ENCODE measurements at regions not wholly inside any gene's neighbourhood (a gene's known extent, or its start where the extent isn't known, plus 50 kb on each side); places are given as distances from the start of the nearest gene placed in this dataset.

DNA sequence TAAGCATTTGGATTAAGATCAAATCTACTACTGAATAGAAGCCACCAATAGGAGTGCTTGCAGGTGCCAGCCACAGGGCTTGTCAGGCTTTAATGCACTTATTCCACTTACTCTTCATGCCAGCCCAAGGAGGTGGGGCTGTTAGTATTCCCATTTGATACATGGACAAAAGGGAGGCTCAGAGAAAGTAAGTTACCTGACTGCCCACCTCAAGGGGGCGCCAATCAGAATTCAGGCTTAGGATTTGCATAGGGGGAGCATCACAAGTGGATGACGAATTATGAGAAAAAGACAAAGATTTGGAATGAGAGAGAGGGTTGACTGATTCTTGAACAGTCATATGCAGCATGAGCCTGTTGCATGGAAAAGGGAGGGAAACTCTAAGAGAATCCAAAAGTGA is 188.4 kb upstream of the TSHZ2 start:
- no peak for DNase-seq (ENCODE audit: low read depth)

DNA sequence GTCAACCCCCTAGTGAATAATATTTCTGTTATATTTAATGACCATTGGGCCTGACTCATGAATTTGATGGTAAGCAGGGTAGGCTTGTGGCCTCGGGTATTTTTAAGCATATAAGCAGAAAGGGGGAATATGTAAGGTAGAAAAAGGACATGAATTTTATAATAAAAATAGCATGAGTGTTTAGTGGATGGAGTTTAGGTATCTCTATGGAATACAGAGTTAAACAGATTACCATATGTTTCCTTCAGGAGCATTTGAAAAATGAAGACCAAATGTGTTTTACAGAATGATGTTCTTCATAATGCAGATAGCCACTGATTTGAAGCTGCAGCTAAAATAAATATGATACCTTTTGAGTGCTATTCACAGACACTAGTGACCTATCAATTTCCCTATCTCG is 191.7 kb upstream of the TSHZ2 start:
- DNase-seq (ENCODE audit: low read depth) = no peak

DNA sequence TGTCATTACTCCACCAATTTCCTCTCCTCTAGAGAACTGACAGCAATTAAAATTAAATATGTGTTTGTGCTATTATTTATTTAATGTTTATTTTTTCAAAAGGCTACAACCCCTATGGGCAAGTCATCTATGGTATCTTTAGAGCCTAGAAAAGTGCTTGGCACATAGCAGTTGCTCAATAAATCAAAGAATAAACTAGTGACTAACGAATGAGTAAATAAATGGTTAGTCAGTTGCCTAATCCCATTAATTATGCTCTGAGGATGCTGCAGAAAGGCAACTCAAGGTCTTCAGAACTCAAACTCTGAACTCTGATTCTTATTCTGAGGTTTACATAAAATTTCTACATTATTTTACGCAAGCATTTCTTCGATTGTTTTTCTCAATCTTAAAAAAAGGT is 193.0 kb upstream of the TSHZ2 start:
- no peak for DNase-seq (ENCODE audit: low read depth)

DNA sequence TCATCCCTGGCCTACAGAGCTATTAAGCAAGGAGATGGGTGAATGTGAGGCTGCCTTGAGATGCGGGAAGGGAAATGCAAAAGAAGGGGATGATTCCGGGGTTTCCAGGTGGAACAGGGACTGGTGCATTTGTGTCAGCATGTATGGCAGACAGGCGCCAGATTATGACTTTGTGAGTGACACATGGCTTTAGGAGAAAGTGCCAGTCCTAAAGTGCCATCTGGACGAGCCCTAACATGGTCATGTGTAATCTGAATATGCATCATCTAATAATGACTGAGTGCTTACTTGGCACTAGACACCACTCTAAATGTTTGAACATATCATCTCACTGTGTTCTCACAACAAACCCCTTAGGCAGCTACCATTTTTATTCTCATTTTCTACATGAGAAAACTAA is 195.0 kb upstream of the TSHZ2 start:
- no peak for DNase-seq (ENCODE audit: low read depth)

DNA sequence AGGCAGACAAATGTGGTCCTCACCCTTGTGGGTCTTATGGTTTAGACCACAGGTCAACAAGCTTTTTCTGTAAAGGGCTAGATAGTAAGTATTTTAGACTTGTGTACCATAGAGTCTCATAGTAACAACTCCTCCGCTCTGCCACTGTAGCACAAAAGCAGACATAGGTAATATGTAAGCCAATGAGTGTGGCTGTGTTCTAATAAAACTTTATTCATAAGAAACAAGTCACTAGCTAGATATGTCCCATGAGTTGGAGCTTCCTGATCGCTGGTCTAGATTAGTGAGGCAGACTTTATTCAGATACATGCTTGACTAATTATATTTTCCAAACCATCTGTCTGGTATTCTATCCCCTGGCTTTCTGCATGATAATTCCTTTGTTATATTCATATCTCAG is 196.4 kb upstream of the TSHZ2 start:
- no peak for DNase-seq (ENCODE audit: low read depth)

DNA sequence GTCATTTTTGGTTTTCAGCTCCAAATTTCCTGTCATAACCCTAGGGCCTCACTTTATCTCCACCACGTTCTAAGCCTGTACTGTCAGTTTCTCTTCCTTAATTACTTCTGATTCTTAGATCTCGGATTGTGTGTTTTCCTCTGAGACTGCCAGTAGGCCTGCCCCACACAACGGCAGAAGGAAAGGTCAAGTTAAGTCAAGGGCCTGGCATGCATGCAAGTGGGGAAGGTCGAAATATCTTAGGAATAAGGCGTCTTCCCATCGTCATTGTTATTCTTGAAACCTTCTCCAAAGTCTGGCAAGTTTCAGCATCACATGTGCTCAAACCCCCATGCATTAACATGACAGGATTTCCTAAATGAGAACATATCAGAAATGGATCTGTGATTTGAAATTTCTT is 203.5 kb upstream of the TSHZ2 start:
- DNase-seq (ENCODE audit: low read depth) = no peak

DNA sequence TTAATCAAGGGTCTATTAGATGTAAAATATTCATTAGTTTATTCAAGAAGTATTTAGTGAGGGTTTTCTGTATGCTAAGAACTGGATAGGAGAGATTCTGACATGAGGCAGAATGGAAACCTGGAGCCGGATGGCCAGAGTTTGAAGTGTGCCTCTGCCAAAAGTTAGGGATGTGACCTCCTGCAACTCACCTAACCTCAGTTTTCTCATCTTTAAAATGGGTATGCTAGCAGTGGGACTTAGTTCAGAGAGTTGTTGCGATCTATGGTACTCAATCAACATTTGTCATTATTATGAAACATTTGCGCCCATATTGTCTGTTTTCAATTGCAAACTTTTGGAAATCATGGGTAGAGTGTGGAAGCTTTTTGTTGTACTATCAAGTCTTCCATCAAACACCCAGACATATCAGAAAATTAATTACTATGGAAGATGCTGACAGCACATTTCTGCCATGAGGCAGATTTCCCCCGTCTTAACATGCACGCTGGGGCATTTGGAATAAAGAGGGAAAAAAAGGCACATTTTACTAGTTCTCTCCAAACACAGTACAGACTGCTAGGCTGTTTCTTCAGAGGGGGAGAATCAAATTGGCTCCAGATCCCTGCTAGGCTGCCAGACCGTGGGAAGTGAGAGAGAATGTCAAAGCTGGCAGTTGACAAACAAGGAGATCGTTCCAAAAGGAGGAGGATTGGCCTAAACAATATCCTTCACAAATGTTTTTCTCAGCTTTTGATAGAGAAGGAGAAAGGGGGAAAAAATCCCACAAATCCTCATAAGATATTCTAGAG is 205.3 kb upstream of the TSHZ2 start:
- DNase-seq (ENCODE audit: low read depth) = no peak

DNA sequence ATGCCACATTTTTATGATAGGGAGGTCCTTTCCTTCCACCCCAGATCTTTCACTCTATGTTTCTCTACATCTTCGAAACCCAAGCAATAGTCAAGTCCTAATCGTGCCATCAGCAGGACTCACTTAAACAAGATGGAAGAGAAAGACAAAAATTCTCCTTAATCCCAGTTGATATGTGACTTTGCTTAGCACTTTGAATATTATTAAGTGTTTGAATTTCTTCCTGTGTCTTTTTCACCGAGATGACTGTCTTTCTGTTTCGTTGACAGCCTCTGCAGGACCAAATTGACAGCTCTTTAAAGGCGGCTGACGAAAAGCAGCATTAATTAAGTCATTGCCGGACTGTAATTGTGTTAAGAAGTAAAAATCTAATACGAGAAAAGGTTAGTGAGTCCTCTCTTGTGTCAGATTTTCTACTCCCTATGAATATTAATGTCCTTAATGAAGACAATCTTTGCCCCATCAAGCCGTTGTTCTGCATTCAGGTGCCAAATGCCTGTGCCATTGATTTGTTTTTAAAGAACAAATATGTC is 208.8 kb upstream of the TSHZ2 start:
- no peak for DNase-seq (ENCODE audit: low read depth)

DNA sequence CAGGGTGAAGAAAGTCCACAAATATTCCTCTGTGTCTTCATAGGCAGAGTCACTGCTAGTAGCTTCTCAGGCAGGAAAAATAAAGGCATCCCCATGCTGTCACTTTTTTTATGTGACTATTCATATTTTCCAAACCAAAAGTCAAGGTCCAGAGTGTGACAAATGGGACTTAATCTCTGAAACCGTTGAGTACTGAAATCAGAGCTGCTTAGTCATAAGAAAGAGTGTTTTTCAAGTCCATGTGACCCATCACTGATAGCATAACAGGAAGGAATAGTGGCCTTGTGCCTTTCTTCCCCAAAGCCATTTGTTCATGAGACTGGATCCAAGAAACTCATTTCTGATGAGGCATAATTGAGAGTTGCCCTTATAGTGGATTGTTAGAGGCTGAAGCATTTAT is 210.3 kb upstream of the TSHZ2 start:
- no peak for DNase-seq (ENCODE audit: low read depth)

DNA sequence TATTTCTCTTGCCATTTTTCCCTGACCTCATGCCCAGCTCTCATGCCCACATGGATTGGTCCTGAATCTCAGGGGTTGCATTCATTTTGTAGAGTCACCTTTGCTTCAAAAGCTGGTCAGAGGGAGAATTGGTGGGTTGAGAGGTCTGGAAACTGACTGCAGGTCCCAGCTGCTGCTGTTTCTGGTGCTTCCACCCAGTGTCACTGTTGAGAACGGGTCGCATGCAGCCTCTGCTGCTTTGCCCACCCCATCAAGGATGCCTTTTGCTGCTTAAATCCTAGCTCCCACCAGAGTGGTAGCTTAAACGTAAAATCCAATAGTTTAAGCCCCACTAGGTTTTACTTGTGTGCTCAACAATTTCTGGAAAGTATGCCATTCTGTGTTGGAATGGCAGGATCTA is 211.4 kb upstream of the TSHZ2 start:
- DNase-seq (ENCODE audit: low read depth) = no peak

DNA sequence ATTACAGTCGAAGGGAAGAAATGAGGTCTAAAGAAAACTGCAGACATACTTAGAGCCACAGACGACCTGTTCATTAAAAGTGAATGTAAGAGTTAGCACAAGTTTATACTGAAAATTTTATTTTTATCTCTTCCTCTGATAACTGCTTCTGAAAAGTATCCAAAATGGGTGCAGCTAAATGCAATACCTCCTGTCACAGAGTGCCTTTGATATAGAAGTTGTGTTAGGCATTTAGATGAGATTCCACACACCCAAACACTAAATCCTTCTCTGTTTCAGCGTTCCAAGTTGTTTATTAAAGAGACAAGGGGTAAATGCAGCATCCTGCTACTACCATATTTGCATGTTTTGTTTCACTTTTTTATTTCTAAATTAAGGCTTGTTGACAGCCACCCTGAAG is 214.7 kb upstream of the TSHZ2 start:
- DNase-seq (ENCODE audit: low read depth) = no peak

DNA sequence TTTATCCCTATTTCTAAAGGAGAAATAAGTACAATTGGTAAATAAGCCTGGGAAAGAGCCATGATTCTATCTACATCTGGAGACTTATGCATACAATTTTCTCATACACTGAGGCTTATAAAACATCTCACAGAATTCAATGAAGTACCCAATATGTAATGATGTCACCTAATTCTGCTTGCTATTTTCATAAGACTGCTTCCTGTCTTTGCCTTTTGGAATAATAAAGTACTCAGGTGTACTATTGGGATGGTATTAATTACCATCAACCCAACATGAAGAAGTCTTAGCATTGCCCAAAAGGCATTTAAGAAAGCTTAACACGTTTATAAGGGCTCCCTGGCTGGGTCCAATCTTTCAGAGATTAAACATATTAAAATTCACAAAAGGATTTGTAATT is 216.4 kb upstream of the TSHZ2 start:
- no peak for DNase-seq (ENCODE audit: low read depth)

DNA sequence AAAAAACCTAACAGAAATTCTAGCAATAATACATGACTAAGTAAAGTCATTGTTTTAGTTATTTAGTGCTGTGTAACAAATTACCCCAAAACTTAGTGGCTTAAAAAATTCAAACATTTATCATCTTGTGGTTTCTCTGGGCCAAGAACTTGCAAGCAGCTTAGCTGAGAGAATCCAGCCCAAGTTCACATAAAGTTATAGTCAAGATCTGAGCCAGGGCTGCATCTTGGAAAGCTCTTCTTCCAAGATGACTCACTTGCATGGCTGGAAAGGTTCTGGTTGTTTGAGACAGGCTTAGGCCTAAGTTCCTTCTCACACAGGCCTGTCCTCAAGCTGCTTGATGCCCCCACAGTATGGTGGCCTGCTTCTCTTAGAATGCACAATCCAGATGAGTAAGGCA is 217.8 kb upstream of the TSHZ2 start:
- no peak for DNase-seq (ENCODE audit: low read depth)

DNA sequence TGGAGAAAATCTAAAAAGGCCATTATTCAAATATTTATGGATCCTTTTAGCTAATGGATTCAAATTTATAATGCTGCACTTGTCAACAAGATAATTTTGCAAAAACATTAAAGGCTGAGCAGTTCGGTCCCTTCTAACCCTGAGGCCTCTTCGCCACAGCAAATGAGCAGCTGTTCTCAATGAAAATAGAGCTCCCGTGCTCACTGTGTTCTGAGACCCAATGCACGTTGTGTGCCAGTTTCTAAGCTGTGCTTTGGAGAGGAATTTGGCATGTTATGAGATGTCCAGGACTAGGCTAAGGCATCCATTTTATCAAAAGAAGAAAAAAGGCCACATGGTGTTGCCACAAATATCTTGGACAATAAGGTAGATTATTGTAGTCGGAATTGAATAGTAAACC is 220.1 kb upstream of the TSHZ2 start:
- no peak for DNase-seq (ENCODE audit: low read depth)

DNA sequence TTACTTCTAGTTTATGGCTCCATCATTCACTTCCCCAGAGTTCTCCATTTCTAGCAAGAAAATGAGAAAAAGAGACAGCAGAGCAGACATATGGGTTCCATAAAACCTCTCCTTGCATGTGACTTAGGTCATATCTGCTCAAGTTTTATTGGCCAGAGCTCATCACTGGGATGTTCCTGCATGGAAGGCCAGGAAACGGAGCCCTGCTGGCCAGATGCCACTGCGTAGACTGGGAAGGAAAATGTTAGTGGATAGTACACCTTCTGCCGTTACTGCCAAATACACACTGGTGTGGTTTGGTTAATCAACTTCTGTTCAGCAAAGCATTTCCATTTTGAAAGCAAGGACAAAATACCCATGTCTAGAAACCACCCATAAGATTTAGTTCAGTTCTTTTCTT is 220.6 kb upstream of the TSHZ2 start:
- DNase-seq (ENCODE audit: low read depth) = no peak

DNA sequence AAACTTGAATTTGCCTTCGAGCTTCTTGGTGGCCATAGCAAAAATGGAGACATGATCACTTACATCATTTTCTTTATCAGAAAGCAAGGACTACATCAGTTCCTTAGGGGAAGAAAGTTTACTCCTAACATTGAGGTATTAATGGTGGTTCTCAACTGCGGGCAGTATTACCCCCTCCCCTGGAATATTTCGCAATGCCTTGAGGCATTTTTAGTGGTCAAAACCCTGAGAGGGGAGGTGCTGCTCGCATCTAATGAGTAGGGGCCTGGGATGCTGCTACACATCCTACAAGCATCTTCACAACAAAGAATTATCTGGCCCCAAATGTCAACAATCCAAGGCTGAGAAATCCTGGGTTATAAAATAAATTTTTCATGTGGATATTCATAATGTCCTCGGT is 222.2 kb upstream of the TSHZ2 start:
- no peak for DNase-seq (ENCODE audit: low read depth)

DNA sequence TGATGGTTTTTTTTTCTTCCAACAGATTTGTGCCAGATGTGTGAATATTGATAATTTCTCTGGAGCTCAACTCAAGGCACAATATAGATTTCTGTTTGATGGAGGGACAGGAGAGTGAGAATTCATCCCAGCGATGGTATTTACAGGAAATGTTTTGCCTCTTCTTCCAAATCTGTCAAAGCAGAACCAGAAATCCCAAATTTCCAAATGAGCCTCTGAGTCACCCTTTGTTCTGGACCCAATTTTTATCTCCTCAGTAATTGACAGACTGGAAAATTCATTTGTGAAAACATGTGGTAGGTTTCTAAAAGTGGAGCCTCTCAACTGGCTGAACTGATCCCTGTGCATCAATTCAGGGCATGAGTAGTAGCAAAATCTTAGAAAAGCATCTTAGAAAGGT is 223.2 kb upstream of the TSHZ2 start:
- DNase-seq (ENCODE audit: low read depth) = no peak

DNA sequence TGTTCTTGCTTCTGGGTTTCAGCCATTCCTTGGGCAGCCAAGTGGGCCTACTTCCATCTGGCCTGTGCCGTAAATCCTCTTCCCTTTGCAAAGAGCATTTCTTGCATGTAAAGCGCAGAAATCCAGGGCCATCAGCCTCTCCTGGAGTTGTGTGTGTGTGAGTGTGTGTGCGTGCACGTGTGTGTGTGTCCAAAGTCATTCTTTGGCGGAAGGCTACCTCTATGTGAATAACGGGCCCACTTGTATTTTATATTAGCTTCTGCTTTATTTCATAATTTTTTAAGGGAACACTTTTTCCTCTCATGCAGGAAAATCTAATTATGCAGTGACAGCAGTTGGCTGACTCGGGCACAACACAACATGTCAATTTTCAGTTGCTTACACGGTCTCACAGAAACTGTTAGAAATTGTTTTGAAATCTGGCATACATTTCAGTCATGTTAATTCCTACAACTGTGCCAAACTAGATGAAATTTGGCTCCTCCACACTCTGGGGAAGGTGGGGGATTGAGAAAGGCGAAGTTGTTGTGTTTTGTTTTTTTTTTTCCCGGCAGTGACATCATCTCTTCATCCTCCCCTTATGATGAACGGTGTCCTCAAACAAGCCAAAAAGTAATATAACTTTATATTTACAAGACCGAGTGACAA is 223.7 kb upstream of the TSHZ2 start:
- no peak for DNase-seq (ENCODE audit: low read depth)

DNA sequence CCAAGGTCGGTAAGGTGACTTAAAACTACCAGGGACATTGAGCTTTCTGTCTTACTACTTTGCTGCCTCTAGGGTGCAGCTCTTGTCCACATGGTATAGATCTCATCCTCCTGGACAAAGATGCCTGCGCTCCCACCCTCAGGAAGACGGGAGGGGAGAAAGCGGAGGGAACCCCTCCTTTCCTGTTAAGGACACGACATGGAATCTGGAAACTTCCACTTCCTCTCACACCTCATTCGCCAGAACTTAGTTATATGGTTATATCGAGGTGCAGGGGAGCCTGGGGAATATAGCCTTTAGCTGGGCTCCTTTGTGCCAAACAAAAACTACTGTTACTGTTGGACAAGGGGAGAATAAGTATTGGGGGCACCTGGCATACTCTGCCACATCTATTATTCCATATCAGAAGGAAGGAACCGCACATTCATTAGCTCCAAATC is 224.3 kb upstream of the TSHZ2 start:
- no peak for DNase-seq (ENCODE audit: low read depth)

DNA sequence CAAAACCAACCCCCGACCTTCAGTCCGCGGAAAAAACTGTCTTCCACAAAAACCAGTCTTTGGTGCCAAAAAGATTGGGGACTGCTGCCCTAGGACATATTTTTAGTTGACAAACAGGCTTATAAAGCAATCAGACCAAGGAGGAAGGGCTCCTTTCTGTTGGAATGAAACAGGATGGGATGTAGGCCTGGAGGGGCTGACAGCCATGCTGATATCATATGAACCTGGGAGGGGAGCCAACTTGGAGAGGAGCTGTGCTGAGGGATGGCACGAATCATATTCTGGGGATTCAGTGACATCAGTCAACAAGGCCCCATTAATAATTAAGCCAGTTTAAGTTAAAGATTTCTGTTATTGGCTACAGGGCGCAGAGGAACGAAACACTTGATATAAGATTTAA is 225.4 kb upstream of the TSHZ2 start:
- no peak for DNase-seq (ENCODE audit: low read depth)

DNA sequence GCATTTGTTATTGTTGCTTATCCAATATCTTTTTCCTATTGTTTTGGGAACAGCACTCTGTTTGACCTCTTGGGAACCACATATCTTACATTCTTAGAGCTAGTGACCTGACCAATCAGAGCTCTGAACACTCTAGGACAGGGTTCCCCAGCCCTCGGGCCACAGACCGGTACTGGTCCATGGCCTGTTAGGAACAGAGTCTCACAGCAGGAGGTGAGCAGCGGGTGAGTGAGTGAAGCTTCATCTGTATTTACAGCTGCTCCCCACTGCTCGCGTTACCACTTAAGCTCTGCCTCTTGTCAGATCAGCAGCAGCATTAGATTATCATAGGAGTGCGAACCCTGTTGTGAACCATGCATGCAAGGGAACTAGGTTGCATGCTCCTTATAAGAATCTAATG is 226.0 kb upstream of the TSHZ2 start:
- no peak for DNase-seq (ENCODE audit: low read depth)

DNA sequence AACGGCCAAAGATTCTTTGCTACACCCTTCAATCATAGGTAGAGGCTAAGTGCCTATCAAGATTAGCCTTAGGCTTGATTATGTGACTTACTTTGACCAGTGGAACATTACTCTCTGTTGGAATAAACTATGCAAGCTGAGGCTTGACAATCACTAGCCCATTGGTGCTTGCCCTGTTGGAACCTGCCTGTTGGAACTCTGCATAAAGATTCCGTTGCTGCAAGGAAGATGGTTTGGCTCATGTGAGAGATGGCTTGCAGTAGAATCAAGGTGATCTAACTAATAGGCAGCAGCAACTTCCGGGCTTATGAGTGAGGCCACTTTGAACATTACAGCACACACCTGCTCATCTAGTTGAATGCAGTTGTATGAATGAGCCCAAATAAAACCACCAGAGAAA is 227.7 kb upstream of the TSHZ2 start:
- no peak for DNase-seq (ENCODE audit: low read depth)

DNA sequence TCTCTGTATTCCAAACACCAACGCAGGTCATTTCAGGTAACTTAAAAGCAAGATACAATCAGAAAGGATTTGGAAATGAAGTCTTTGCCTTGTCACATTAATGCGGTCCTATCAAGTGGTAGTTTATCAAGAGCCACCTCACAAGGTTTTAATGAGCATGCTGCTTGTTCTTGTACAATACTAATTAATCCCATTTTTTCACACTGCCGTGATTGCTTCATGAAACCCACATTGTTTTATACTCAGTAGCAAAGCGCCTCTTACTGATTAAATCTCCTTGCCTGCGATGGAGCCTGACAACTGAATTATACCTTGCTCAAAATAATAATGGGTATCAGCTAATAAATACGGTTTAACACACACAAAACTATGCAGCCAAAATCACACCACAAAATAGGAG is 234.1 kb upstream of the TSHZ2 start:
- no peak for DNase-seq (ENCODE audit: low read depth)

DNA sequence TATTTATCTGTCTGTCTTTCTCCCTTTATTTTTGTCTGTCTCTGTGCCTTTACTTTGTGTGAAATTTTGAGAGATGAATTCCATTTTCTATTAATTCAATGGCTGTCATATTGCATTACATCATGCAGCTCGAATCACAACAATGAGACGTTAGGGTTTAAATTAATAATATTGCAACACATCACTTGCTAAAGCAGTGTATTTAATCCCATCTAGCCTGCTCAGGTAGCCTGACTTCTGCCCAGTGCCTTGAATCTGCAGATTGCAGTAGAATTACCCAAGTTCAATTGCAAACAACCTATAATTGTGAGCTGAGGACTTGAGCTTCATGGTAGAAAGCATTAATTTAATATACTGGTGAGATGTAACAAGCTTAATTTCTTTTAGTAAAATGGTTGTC is 235.7 kb upstream of the TSHZ2 start:
- DNase-seq (ENCODE audit: low read depth) = no peak

All from T-helper 22 cell (primary cell).